Testis (tissue), 2 donors: ENCODE measurements at regions not wholly inside any gene's neighbourhood (a gene's known extent, or its start where the extent isn't known, plus 50 kb on each side); places are given as distances from the start of the nearest gene placed in this dataset.

ENCODE experiments used
- DNase-seq: peaks from one replicate; pipeline ENCODE4 v3.0.0-alpha.2; 2019
- H3K27ac ChIP-seq, 2 donors: fragments of 200-600 bp; sonication (generic); one replicate each; pipeline ENCODE4 v1.5.1; 2019
- H3K27me3 ChIP-seq: fragments of 200-600 bp; sonication (generic); one replicate; pipeline ENCODE4 v1.5.1; 2019
- H3K36me3 ChIP-seq: fragments of 200-600 bp; sonication (generic); one replicate; pipeline ENCODE4 v1.5.1; 2017; ENCODE audit warnings: low read depth; ENCODE audit errors: missing control alignments
- H3K4me1 ChIP-seq: fragments of 200-600 bp; sonication (generic); one replicate; pipeline ENCODE4 v1.5.1; 2019
- H3K4me3 ChIP-seq, 2 donors: fragments of 200-600 bp; sonication (generic); one replicate each; pipeline ENCODE4 v1.5.1; 2017 to 2019
- H3K9me3 ChIP-seq: fragments of 200-600 bp; sonication (generic); one replicate; pipeline ENCODE4 v1.5.1; 2017
- CTCF ChIP-seq, 3 experiments: fragments of 450-650 bp in 2 of 3; fragments of 200-600 bp in 1 of 3; sonication (generic) in 1 of 3; IDR thresholded peaks; one replicate each; pipeline ENCODE4 v1.5.1; 2016 to 2019; ENCODE audit warnings: antibody characterized with exemption in 3 of 3, mild to moderate bottlenecking in 2 of 3, moderate library complexity in 1 of 3
- POLR2A ChIP-seq: fragments of 450-650 bp; IDR thresholded peaks from one replicate; pipeline ENCODE4 v1.6.1; 2017; ENCODE audit warnings: antibody characterized with exemption, mild to moderate bottlenecking, moderate library complexity
- WGBS, 2 donors: methylation state at CpG; one replicate each; pipeline ENCODE4 v1.1.5; 2018; 5-methylcytosine and 5-hydroxymethylcytosine counted together
- intact Hi-C: fragments of 100-400 bp; cut with DNase I; formaldehyde crosslinking; loops from one replicate; pipeline ENCODE4 v1.15.1; 2023; ENCODE audit warnings: low total_unique reads

- Histone ChIP-seq H3K9me3 (no peaks in the 10 kb centered on the region), H3K27ac (no peak overlapping the region), H3K4me3 (no peak overlapping the region), H3K4me1 (no peaks in the 10 kb centered on the region), H3K27me3 (no peaks in the 10 kb centered on the region), H3K36me3 (no peaks in the 10 kb centered on the region)
- intact Hi-C loops: no loop called here
- DNase-seq: peak; percentile 5
- TF ChIP-seq POLR2A (no peak), CTCF (IDR thresholded peaks at IDR 0.05) (no peak)
- WGBS, 2 donors: 84 to 91% methylated on average over 10 of the region's 10 CpGs
These were observed 179.2 kb upstream of the RTL1 start for GRCh38 chr14:101082436-101083384.

DNA sequence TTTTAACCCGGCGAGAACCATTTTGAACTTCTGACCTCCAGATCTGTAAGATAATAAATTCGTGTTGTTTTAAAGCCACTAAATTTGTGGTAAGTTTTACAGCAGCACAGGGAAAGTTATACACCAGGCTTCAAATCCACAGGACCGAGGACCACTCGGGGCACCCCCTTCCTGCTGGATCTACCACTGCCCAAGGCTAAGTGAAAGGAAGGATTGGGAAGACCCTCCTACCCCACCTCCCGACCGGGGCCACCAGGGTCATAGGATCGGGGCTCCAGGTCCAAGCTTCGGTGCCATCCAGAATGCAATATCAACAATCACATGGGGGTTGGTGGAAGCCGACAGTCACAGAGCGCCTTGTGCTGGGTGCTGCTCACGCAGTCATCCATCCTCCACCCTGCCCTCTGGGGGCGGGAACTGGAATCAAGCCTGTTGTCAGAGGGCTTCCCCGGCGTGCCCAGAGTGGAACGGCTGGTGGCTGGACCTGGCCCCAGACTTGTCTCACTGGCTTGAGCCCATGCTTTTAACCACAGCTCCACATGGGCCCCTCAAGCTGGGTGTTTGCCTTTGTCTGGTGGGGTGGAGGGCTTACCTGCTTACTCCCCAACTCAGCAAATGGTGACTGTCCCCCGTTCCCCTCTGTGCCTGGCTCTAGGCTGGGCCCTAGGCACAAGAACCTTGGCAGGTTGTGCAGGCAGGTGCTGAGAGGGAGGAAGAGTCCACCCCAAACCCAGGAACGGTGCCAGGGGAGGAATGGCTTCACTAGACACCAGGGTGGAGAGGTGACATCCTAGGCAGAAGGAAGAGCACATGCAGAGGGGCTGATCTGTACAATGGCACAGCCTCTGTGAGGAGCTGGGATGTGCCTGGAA lies 180.3 kb upstream of the RTL1 start:
- Histone ChIP-seq H3K9me3 (no peaks in the 10 kb centered on the region), H3K27ac (no peak overlapping the region), H3K4me3 (no peak overlapping the region), H3K27me3 (no peaks in the 10 kb centered on the region), H3K4me1 (no peaks in the 10 kb centered on the region), H3K36me3 (no peaks in the 10 kb centered on the region)
- DNase-seq: peak; percentile 10
- no peak for TF ChIP-seq CTCF (IDR thresholded peaks at IDR 0.05)
- intact Hi-C loops: no loop called here
- WGBS, 2 donors: 80 to 81% methylated on average over 16 to 18 of the region's 18 CpGs

- no peak for TF ChIP-seq CTCF (IDR thresholded peaks at IDR 0.05)
- no peak for TF ChIP-seq POLR2A
- peak; percentile 11 for DNase-seq
- Histone ChIP-seq H3K27ac (no peak overlapping the region), H3K4me3 (no peak overlapping the region), H3K4me1 (no peaks in the 10 kb centered on the region), H3K9me3 (no peaks in the 10 kb centered on the region), H3K27me3 (no peaks in the 10 kb centered on the region), H3K36me3 (no peaks in the 10 kb centered on the region)
- 95 to 97% methylated on average over 6 of the region's 6 CpGs for WGBS, 2 donors
- intact Hi-C loops: no loop called here
These were observed 180.9 kb upstream of the RTL1 start for GRCh38 chr14:101084436-101084826.

- Histone ChIP-seq H3K4me1 (no peaks in the 10 kb centered on the region), H3K4me3 (no peak overlapping the region), H3K9me3 (no peaks in the 10 kb centered on the region), H3K36me3 (no peaks in the 10 kb centered on the region), H3K27ac (no peak overlapping the region), H3K27me3 (no peaks in the 10 kb centered on the region)
- 93 to 100% methylated on average over 1 to 3 of the region's 3 CpGs for WGBS, 2 donors
- no peak for DNase-seq
- intact Hi-C loops: no loop called here
- TF ChIP-seq POLR2A: no peak
- TF ChIP-seq CTCF (IDR thresholded peaks at IDR 0.05): no peak
These were observed 183.4 kb upstream of the RTL1 start for GRCh38 chr14:101086926-101087325.
